ENCODE measurements at regions not wholly inside any gene's neighbourhood (a gene's known extent, or its start where the extent isn't known, plus 50 kb on each side); places are given as distances from the start of the nearest gene placed in this dataset.

- TF ChIP-seq ELK1 (IDR thresholded peaks at IDR 0.05; ENCODE audit: borderline replicate concordance, low read depth, low read length): no peak
- no peak for TF ChIP-seq RAD21 (IDR thresholded peaks at IDR 0.05; ENCODE audit: low read length)
- TF ChIP-seq, protein P1, sequence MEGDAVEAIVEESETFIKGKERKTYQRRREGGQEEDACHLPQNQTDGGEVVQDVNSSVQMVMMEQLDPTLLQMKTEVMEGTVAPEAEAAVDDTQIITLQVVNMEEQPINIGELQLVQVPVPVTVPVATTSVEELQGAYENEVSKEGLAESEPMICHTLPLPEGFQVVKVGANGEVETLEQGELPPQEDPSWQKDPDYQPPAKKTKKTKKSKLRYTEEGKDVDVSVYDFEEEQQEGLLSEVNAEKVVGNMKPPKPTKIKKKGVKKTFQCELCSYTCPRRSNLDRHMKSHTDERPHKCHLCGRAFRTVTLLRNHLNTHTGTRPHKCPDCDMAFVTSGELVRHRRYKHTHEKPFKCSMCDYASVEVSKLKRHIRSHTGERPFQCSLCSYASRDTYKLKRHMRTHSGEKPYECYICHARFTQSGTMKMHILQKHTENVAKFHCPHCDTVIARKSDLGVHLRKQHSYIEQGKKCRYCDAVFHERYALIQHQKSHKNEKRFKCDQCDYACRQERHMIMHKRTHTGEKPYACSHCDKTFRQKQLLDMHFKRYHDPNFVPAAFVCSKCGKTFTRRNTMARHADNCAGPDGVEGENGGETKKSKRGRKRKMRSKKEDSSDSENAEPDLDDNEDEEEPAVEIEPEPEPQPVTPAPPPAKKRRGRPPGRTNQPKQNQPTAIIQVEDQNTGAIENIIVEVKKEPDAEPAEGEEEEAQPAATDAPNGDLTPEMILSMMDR (conservative IDR thresholded peaks at IDR 0.05; ENCODE audit: low read depth, low read length): no peak
- TF ChIP-seq MAFK (IDR thresholded peaks at IDR 0.05; ENCODE audit: low read depth, low read length): no peak
- TF ChIP-seq POLR2A (IDR thresholded peaks at IDR 0.05; ENCODE audit: low read depth, low read length): no peak
- no peak for TF ChIP-seq RFX5 (IDR thresholded peaks at IDR 0.05; ENCODE audit: low read depth, low read length)
- TF ChIP-seq SMC3 (IDR thresholded peaks at IDR 0.05; ENCODE audit: low read depth, low read length): no peak
Observed at GRCh38 chr22:48565901-48566501, 1261.7 kb downstream of the BRD1 start.

All from IMR-90 (cell line).